Keratinocyte (primary cell): ENCODE measurements at regions not wholly inside any gene's neighbourhood (a gene's known extent, or its start where the extent isn't known, plus 50 kb on each side); places are given as distances from the start of the nearest gene placed in this dataset.

ENCODE experiments used
- EZH2 ChIP-seq: IDR thresholded peaks from one replicate; pipeline ENCODE4 v1.6.1; 2012; ENCODE audit warnings: inconsistent platforms, mild to moderate bottlenecking, low read length, moderate library complexity
- TF ChIP-seq, protein P1 (sequence below), 3 experiments: IDR thresholded peaks in 1 of 3; conservative IDR thresholded peaks in 1 of 3; optimal IDR thresholded peaks in 1 of 3; 2 replicates in 2 of 3; 3 replicates in 1 of 3; pipeline versions ENCODE3 to v1.5.1; 2011; ENCODE audit warnings: low read length in 3 of 3, mild to moderate bottlenecking in 3 of 3, moderate library complexity in 2 of 3, control low read depth in 1 of 3, inconsistent platforms in 1 of 3; ENCODE audit not compliant: insufficient read depth in 2 of 3; ENCODE audit errors: extremely low read depth in 1 of 3

DNA sequence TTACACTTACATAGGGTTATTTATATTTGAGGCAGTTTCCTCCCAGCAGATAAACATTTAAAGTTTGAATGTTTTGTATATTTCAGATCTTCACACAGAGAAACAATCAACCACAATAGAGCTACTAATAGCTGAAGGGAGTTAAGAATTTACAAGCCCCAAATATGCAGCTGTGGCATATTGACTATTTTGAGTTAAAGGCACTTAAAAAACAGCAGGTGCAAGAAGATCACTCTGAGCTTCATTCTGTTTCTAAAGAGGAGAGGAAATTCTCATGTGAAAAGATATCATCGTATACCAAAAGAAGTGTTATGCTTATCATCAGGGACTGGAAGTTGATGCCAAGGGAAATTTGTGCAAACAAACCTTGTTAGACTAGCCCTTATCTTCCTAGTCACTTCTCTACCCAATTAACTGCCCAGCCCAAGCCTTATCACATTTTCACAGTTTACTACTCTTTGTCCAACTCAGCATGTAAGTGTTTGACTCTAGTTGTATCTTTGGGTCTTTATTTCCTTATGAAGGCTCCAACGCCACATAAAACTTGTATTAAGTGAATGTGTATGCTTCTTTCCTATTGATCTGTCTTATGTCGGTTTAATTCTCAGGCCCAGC, 66.3 kb upstream of the COG2 start:
- TF ChIP-seq, protein P1, sequence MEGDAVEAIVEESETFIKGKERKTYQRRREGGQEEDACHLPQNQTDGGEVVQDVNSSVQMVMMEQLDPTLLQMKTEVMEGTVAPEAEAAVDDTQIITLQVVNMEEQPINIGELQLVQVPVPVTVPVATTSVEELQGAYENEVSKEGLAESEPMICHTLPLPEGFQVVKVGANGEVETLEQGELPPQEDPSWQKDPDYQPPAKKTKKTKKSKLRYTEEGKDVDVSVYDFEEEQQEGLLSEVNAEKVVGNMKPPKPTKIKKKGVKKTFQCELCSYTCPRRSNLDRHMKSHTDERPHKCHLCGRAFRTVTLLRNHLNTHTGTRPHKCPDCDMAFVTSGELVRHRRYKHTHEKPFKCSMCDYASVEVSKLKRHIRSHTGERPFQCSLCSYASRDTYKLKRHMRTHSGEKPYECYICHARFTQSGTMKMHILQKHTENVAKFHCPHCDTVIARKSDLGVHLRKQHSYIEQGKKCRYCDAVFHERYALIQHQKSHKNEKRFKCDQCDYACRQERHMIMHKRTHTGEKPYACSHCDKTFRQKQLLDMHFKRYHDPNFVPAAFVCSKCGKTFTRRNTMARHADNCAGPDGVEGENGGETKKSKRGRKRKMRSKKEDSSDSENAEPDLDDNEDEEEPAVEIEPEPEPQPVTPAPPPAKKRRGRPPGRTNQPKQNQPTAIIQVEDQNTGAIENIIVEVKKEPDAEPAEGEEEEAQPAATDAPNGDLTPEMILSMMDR (optimal IDR thresholded peaks at IDR 0.05 in 1 of 3, IDR thresholded peaks at IDR 0.05 in 1 of 3, conservative IDR thresholded peaks at IDR 0.05 in 1 of 3; ENCODE audit: extremely low read depth in 1 of 3, insufficient read depth in 2 of 3, low read length in 3 of 3) = no peak
- TF ChIP-seq EZH2 = no peak
